ENCODE measurements at regions not wholly inside any gene's neighbourhood (a gene's known extent, or its start where the extent isn't known, plus 50 kb on each side); places are given as distances from the start of the nearest gene placed in this dataset.

GRCh38 chr12:42804928-42805327 is 215.4 kb upstream of the PRICKLE1 start:
- no peak for TF ChIP-seq CTCF (IDR thresholded peaks at IDR 0.05; ENCODE audit: insufficient read depth, low read depth, low read length)
- no peak overlapping the region for H3K4me3 ChIP-seq (ENCODE audit: low read depth, low read length)
- no peak for DNase-seq (ENCODE audit: low read depth)

- no peak for TF ChIP-seq CTCF (IDR thresholded peaks at IDR 0.05; ENCODE audit: insufficient read depth, low read depth, low read length)
Observed at GRCh38 chr12:42802785-42803189, 213.2 kb upstream of the PRICKLE1 start.

GRCh38 chr12:42801271-42801670 is 211.7 kb upstream of the PRICKLE1 start:
- no peak for TF ChIP-seq CTCF (IDR thresholded peaks at IDR 0.05; ENCODE audit: insufficient read depth, low read depth, low read length)
- no peak overlapping the region for H3K4me3 ChIP-seq (ENCODE audit: low read depth, low read length)
- DNase-seq (ENCODE audit: low read depth): no peak

More at GRCh38 chr12:42802785-42803189, 213.2 kb upstream of the PRICKLE1 start:
- DNase-seq (ENCODE audit: low read depth): no peak
- H3K4me3 ChIP-seq (ENCODE audit: low read depth, low read length): no peak overlapping the region

DNA sequence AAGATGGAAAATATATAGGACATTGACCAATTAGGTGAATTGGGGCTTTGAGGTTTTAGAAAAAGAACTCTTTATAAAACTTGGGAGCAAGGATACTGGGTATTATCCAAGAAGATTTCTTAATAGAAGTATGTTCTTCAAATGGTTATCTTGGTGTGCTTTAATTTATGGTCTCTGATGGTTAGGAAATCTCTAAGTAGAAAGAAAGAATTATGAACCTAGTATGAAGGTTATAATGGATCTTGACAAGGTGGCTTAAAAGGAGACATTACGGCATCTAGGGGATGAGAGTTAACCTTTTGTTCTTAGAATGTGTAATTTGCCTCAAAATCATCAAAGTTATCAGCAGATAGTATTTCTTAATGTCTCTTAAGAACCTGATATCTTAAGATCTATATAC is 210.4 kb upstream of the PRICKLE1 start:
- H3K4me3 ChIP-seq (ENCODE audit: low read depth, low read length): no peak overlapping the region
- TF ChIP-seq CTCF (IDR thresholded peaks at IDR 0.05; ENCODE audit: insufficient read depth, low read depth, low read length): no peak

GRCh38 chr12:42798811-42799438 is 209.4 kb upstream of the PRICKLE1 start:
- TF ChIP-seq CTCF (IDR thresholded peaks at IDR 0.05; ENCODE audit: insufficient read depth, low read depth, low read length): no peak
- DNase-seq (ENCODE audit: low read depth): no peak
- no peak overlapping the region for H3K4me3 ChIP-seq (ENCODE audit: low read depth, low read length)

More for the DNA sequence above, 210.4 kb upstream of the PRICKLE1 start:
- no peak for DNase-seq (ENCODE audit: low read depth)

GRCh38 chr12:42794806-42795205 is 205.3 kb upstream of the PRICKLE1 start:
- peak; percentile 29 for DNase-seq (ENCODE audit: low read depth)
- no peak overlapping the region for H3K4me3 ChIP-seq (ENCODE audit: low read depth, low read length)
- no peak for TF ChIP-seq CTCF (IDR thresholded peaks at IDR 0.05; ENCODE audit: insufficient read depth, low read depth, low read length)

DNA sequence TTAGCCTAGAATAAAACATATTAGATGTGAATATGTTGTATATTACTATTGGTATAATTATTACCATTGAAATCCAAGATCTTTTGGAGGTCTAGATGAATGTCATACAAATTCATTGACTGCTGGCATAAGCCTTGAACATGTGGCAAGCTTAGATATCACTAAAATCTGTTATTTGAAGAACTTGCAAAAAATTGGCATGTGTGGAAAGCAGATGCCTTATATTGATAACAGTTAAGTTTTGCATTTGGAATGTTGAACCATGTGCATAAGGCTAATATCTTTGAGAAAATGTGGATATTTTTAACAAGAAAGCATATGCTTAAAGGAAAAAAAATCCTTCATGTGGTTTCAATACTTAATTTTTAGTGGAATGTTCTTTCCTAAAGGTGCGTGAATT is 203.6 kb upstream of the PRICKLE1 start:
- no peak for DNase-seq (ENCODE audit: low read depth)
- no peak for TF ChIP-seq CTCF (IDR thresholded peaks at IDR 0.05; ENCODE audit: insufficient read depth, low read depth, low read length)
- H3K4me3 ChIP-seq (ENCODE audit: low read depth, low read length): no peak overlapping the region

All from fibroblast of villous mesenchyme (primary cell).